ENCODE measurements at regions not wholly inside any gene's neighbourhood (a gene's known extent, or its start where the extent isn't known, plus 50 kb on each side); places are given as distances from the start of the nearest gene placed in this dataset.

GRCh38 chr15:81766829-81767475, 278.9 kb downstream of the MEX3B start:
- TF ChIP-seq POLR2A (IDR thresholded peaks at IDR 0.05; ENCODE audit: low read length): no peak
- no peak for TF ChIP-seq JUN (IDR thresholded peaks at IDR 0.05)

All from A549 (cell line).